ENCODE measurements at regions not wholly inside any gene's neighbourhood (a gene's known extent, or its start where the extent isn't known, plus 50 kb on each side); places are given as distances from the start of the nearest gene placed in this dataset.
"Not testable (repeated sequence)": the region's sequence is repeated elsewhere in the genome, so short reads cannot be mapped to it uniquely, and the experiment has no call there.

- intact Hi-C loops (cut with DNase I), result no loop called here
- no peak for DNase-seq
- no peak for ATAC-seq (ENCODE audit: poor library complexity)
Observed at GRCh38 chr4:59646082-59646481, 1554.0 kb upstream of the ADGRL3 start.

GRCh38 chr4:59647011-59647410 lies 1553.1 kb upstream of the ADGRL3 start:
- ATAC-seq (ENCODE audit: poor library complexity) (no peak), DNase-seq (no peak)
- intact Hi-C loops (cut with DNase I), result no loop called here

DNA sequence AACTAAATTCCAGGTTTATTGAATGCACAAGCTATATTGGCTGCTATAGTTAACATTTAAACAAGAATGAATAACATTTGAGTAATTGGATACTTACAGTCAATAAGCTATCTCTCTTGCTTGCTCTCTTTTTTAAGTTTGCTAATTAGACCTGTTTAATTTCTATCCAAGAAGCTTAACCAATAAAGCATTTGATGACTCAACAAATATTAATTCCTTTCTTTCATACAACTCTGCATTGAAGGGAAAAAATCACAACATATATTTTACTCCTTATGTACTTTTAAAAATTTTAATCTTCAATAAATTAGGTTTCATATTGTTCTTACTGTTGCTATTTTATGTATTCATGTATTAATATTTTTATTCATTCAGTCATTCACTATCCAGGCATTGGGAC lies 1552.6 kb upstream of the ADGRL3 start:
- intact Hi-C loops (cut with DNase I), result no loop called here
- ATAC-seq (ENCODE audit: poor library complexity), result no peak

GRCh38 chr4:59650861-59651260 lies 1549.3 kb upstream of the ADGRL3 start:
- ATAC-seq (ENCODE audit: poor library complexity) (no peak), DNase-seq (no peak)
- intact Hi-C loops (cut with DNase I), result no loop called here

More for the DNA sequence above, 1552.6 kb upstream of the ADGRL3 start:
- DNase-seq, result no peak

- no peak for DNase-seq
Observed at GRCh38 chr4:59655996-59656395, 1544.1 kb upstream of the ADGRL3 start.

DNA sequence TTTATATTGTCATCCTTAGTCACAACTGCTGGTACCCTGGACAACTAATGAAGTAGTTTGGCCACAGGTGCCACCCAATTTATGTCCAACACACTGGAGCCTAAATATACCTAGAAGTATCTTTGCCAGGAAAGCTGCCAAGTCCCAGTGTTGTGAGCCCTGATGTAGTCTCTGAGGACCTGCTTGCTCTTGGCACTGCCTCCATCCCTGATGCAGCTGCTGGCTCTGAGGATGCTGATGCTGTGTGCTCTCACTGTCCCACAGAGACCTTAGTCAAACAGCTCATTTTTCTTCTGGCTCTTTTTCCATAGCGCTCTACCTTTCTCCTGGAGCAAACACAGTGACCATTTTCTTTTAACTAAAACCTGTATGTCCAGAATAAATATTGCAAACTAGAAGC lies 1535.4 kb upstream of the ADGRL3 start:
- DNase-seq, result no peak
- intact Hi-C loops (cut with DNase I), result no loop called here
- no peak for ATAC-seq (ENCODE audit: poor library complexity)

More at GRCh38 chr4:59655996-59656395, 1544.1 kb upstream of the ADGRL3 start:
- intact Hi-C loops (cut with DNase I), result no loop called here
- ATAC-seq (ENCODE audit: poor library complexity), result no peak

GRCh38 chr4:59666645-59667044 lies 1533.5 kb upstream of the ADGRL3 start:
- ATAC-seq (ENCODE audit: poor library complexity) (no peak), DNase-seq (no peak)
- intact Hi-C loops (cut with DNase I), result no loop called here

- ATAC-seq (ENCODE audit: poor library complexity) (no peak), DNase-seq (no peak)
- intact Hi-C loops (cut with DNase I), result no loop called here
Observed at GRCh38 chr4:59671037-59671436, 1529.1 kb upstream of the ADGRL3 start.

- no peak for ATAC-seq (ENCODE audit: poor library complexity)
- DNase-seq, result no peak
- intact Hi-C loops (cut with DNase I), result no loop called here
Observed at GRCh38 chr4:59676389-59676788, 1523.7 kb upstream of the ADGRL3 start.

GRCh38 chr4:59676992-59677391 lies 1523.1 kb upstream of the ADGRL3 start:
- DNase-seq; intact Hi-C loops (cut with DNase I); ATAC-seq (ENCODE audit: poor library complexity): not testable (repeated sequence)

- ATAC-seq (ENCODE audit: poor library complexity) (no peak), DNase-seq (no peak)
- intact Hi-C loops (cut with DNase I), result no loop called here
Observed at GRCh38 chr4:59685626-59686025, 1514.5 kb upstream of the ADGRL3 start.

DNA sequence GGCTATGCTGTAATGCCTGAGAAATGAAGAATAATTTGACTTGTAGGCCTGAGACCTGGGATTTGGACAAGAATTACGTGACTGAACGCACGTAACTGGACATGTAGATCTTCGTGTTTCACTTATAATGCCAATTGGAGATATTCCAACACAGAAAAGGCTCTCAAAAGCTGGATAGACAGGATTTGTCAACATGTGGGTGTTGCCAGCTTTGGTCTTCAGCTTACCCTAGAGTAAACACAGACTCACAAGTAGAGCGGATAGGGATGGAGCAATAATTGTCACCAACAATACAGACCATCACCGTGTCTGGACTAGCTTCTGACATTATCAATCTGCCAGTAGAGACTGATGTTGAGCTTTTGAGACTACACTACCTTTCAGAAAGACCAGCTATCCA lies 1511.0 kb upstream of the ADGRL3 start:
- ATAC-seq (ENCODE audit: poor library complexity) (no peak), DNase-seq (no peak)
- intact Hi-C loops (cut with DNase I), result no loop called here

GRCh38 chr4:59695355-59696053 lies 1504.6 kb upstream of the ADGRL3 start:
- intact Hi-C loops (cut with DNase I), result no loop called here

DNA sequence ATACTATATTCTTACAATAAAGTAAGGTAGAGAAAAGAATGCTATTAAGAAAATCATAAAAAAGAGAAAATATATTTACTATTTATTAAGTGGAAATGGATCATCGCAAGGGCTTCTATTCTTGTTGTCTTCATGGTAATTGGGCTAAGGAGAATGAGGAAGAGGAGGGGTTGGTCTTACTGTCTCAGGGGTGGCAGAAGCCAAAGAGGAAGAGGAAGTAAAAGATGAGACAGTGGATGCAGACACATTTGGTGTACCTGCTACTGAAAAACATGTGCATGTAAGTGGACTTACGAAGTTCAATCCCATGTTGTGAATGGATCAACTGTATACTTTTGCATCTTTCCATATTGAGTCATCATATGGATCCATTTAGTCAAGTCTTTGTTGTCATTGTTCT lies 1502.1 kb upstream of the ADGRL3 start:
- no peak for DNase-seq
- ATAC-seq (ENCODE audit: poor library complexity), result no peak
- intact Hi-C loops (cut with DNase I), result no loop called here

More at GRCh38 chr4:59695355-59696053, 1504.6 kb upstream of the ADGRL3 start:
- ATAC-seq (ENCODE audit: poor library complexity) (no peak), DNase-seq (no peak)

- ATAC-seq (ENCODE audit: poor library complexity) (no peak), DNase-seq (no peak)
- intact Hi-C loops (cut with DNase I), result no loop called here
Observed at GRCh38 chr4:59700651-59701050, 1499.5 kb upstream of the ADGRL3 start.

DNA sequence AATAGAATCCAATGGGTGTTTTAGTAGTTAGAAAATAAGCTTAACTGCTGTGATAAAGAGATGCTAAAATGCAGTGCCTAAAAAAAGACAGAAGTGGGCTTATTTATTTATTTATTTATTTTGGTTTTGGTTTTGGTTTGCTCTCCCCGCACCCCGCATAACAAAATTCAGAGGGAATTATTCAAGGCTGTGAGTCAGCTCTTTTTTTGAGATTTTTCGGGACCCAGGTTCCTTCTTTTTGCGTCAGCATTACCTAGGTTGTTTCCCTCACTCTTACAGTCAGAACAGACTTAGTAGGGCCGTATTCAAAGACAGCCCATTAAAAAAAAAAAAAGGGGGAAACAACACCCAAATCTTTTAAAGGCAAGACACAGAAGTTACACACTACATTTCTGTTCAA lies 1495.5 kb upstream of the ADGRL3 start:
- DNase-seq, result no peak
- intact Hi-C loops (cut with DNase I), result no loop called here
- ATAC-seq (ENCODE audit: poor library complexity), result no peak

GRCh38 chr4:59712470-59712869 lies 1487.7 kb upstream of the ADGRL3 start:
- ATAC-seq (ENCODE audit: poor library complexity) (no peak), DNase-seq (no peak)
- intact Hi-C loops (cut with DNase I), result no loop called here

DNA sequence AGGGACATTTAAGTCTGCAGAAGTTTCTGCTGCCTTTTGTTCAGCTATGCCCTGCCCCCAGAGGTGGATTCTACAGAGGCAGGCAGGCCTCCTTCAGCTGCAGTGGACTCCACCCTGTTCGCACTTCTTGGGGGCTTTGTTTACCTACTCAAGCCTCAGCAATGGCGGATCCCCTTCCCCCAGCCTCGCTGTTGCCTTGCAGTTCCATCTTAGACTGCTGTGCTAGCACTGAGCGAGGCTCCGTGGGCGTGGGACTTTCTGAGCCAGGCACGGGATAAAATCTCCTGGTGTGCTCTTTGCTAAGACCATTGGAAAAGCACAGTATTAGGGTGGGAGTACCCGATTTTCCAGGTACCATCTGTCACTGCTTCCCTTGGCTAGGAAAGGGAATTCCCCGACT lies 1475.8 kb upstream of the ADGRL3 start:
- DNase-seq; ATAC-seq (ENCODE audit: poor library complexity); intact Hi-C loops (cut with DNase I): not testable (repeated sequence)

DNA sequence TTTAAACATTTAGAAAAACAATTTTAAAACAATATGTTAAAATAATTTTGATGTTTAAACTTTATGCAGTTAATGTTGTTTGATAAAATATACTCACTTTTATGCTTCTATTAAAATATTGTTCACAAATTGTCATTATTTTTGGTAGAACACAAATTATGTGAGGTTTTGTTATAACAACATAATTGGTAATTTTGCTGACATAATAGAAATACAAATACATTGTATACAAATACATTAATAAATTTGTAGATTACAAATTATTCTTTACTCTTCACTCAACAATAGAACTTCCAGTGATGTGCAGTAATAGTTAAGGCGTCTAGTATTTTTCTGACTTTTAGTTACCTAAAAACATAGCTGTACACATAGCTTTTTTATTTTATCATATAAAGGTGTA lies 1472.4 kb upstream of the ADGRL3 start:
- intact Hi-C loops (cut with DNase I), result no loop called here
- DNase-seq (no peak), ATAC-seq (ENCODE audit: poor library complexity) (no peak)

- intact Hi-C loops (cut with DNase I), result no loop called here
- ATAC-seq (ENCODE audit: poor library complexity) (no peak), DNase-seq (no peak)
Observed at GRCh38 chr4:59728496-59728895, 1471.6 kb upstream of the ADGRL3 start.

GRCh38 chr4:59729321-59729720 lies 1470.8 kb upstream of the ADGRL3 start:
- intact Hi-C loops (cut with DNase I), result no loop called here
- ATAC-seq (ENCODE audit: poor library complexity) (no peak), DNase-seq (no peak)

Measured in Right ventricle myocardium superior (tissue), 1 donor.